H1 (cell line): ENCODE measurements at regions not wholly inside any gene's neighbourhood (a gene's known extent, or its start where the extent isn't known, plus 50 kb on each side); places are given as distances from the start of the nearest gene placed in this dataset.

Experiments
- ASH2L ChIP-seq: fragments of 200-600, 300-600 bp; sonication (generic); IDR thresholded peaks from one replicate; pipeline ENCODE4 v1.7.1; 2017; ENCODE audit warnings: low read length
- BACH1 ChIP-seq: IDR thresholded peaks from 2 replicates; pipeline ENCODE4 v1.6.1; 2012; ENCODE audit warnings: low read length, improper control_type of control experiment
- BRCA1 ChIP-seq: IDR thresholded peaks from 2 replicates; pipeline ENCODE4 v1.6.1; 2012; ENCODE audit warnings: low read depth, low read length, improper control_type of control experiment
- CHD1 ChIP-seq: IDR thresholded peaks from 2 replicates; pipeline ENCODE4 v1.6.1; 2012; ENCODE audit warnings: low read depth, low read length, improper control_type of control experiment
- CREB1 ChIP-seq: IDR thresholded peaks from 2 replicates; pipeline ENCODE4 v1.6.1; 2012; ENCODE audit warnings: inconsistent platforms
- EZH2 ChIP-seq: fragments of 200-600 bp; sonication (generic); IDR thresholded peaks from 2 replicates; pipeline ENCODE4 v1.7.1; 2012; ENCODE audit warnings: low read depth, mild to moderate bottlenecking, moderate library complexity, low read length, inconsistent platforms; ENCODE audit not compliant: severe bottlenecking
- HDAC2 ChIP-seq, 2 experiments: fragments of 300-600 bp in 1 of 2; sonication (generic) in 1 of 2; IDR thresholded peaks; 2 replicates each; pipeline ENCODE4 v1.6.1; 2011 to 2012; ENCODE audit warnings: low read depth in 2 of 2, low read length in 2 of 2, mild to moderate bottlenecking in 2 of 2, moderate library complexity in 2 of 2, borderline replicate concordance in 1 of 2, inconsistent platforms in 1 of 2
- KDM1A ChIP-seq: fragments of 200-600, 300-600 bp; sonication (generic); IDR thresholded peaks from 2 replicates; pipeline ENCODE4 v1.7.1; 2016; ENCODE audit warnings: mild to moderate bottlenecking, low read length, borderline replicate concordance
- KDM5A ChIP-seq: fragments of 200-600 bp; IDR thresholded peaks from 2 replicates; pipeline ENCODE4 v1.7.1; 2012; ENCODE audit warnings: mild to moderate bottlenecking, low read length, inconsistent platforms, mixed read lengths
- NANOG ChIP-seq: IDR thresholded peaks from 2 replicates; pipeline ENCODE4 v1.6.1; 2011; ENCODE audit warnings: low read length, low read depth, mild to moderate bottlenecking, inconsistent platforms; ENCODE audit not compliant: insufficient read depth, poor library complexity, severe bottlenecking
- POLR2A ChIP-seq, 2 experiments: IDR thresholded peaks; 1 replicate in 1 of 2; 2 replicates in 1 of 2; pipeline ENCODE4 v1.6.1; 2011; ENCODE audit warnings: low read depth in 2 of 2, low read length in 2 of 2, mild to moderate bottlenecking in 2 of 2; ENCODE audit errors: control extremely low read depth in 1 of 2
- RAD21 ChIP-seq, 2 experiments: IDR thresholded peaks in 1 of 2; conservative IDR thresholded peaks in 1 of 2; 2 replicates each; pipeline ENCODE4 v1.6.1; 2011; ENCODE audit warnings: low read depth in 2 of 2, low read length in 2 of 2, improper control_type of control experiment in 1 of 2, inconsistent platforms in 1 of 2, mild to moderate bottlenecking in 1 of 2, moderate library complexity in 1 of 2
- RFX5 ChIP-seq: IDR thresholded peaks from 2 replicates; pipeline ENCODE4 v1.6.1; 2011; ENCODE audit warnings: low read depth, low read length, improper control_type of control experiment, borderline replicate concordance
- RNF2 ChIP-seq: fragments of 200-900, 300-1000 bp; sonication (generic); IDR thresholded peaks from 2 replicates; pipeline ENCODE4 v1.7.1; 2016; ENCODE audit warnings: borderline replicate concordance, low read depth, mild to moderate bottlenecking, antibody characterized with exemption, low read length; ENCODE audit not compliant: poor library complexity, severe bottlenecking; ENCODE audit errors: missing control alignments
- RXRA ChIP-seq: IDR thresholded peaks from 2 replicates; pipeline ENCODE4 v1.6.1; 2011; ENCODE audit warnings: low read depth, mild to moderate bottlenecking, low read length, moderate library complexity; ENCODE audit not compliant: insufficient read depth
- SAP30 ChIP-seq: fragments of 300-600 bp; sonication (generic); IDR thresholded peaks from 2 replicates; pipeline ENCODE4 v1.7.1; 2012; ENCODE audit warnings: low read length, moderate library complexity, mild to moderate bottlenecking, inconsistent platforms; ENCODE audit not compliant: insufficient read depth, insufficient replicate concordance
- SIN3A ChIP-seq, 2 experiments: IDR thresholded peaks in 1 of 2; conservative IDR thresholded peaks in 1 of 2; 2 replicates each; pipeline ENCODE4 v1.6.1; 2011 to 2012; ENCODE audit warnings: low read length in 2 of 2, improper control_type of control experiment in 1 of 2, low read depth in 1 of 2, mild to moderate bottlenecking in 1 of 2
- SIRT6 ChIP-seq: IDR thresholded peaks from one replicate; pipeline ENCODE4 v1.7.1; 2012; ENCODE audit warnings: low read length, inconsistent platforms
- SIX5 ChIP-seq: IDR thresholded peaks from 2 replicates; pipeline ENCODE4 v1.6.1; 2011; ENCODE audit warnings: mild to moderate bottlenecking, low read depth, low read length
- SP4 ChIP-seq: IDR thresholded peaks from 2 replicates; pipeline ENCODE4 v1.6.1; 2012; ENCODE audit warnings: low read length, inconsistent platforms
- TAF1 ChIP-seq: IDR thresholded peaks from 2 replicates; pipeline ENCODE4 v1.6.1; 2011; ENCODE audit warnings: mild to moderate bottlenecking, low read depth, low read length
- TAF7 ChIP-seq: optimal IDR thresholded peaks from 2 replicates; pipeline ENCODE3; 2011; ENCODE audit warnings: low read depth, mild to moderate bottlenecking, inconsistent platforms, low read length, moderate library complexity, borderline replicate concordance
- TCF12 ChIP-seq: IDR thresholded peaks from 2 replicates; pipeline ENCODE4 v1.6.1; 2011; ENCODE audit warnings: low read depth, mild to moderate bottlenecking, low read length
- TEAD4 ChIP-seq: IDR thresholded peaks from 2 replicates; pipeline ENCODE4 v1.6.1; 2012; ENCODE audit warnings: low read depth, low read length, inconsistent platforms, mixed read lengths

GRCh38 chr6:21664314-21665109, 71.0 kb downstream of the SOX4 start (continued):
- no peak for TF ChIP-seq SIN3A (conservative IDR thresholded peaks at IDR 0.05 in 1 of 2, IDR thresholded peaks at IDR 0.05 in 1 of 2; ENCODE audit: low read depth in 1 of 2, low read length in 2 of 2)
- TF ChIP-seq BACH1, result peak; percentile 11; the same call in 1 of the 2 replicates
- peak; percentile 24 for TF ChIP-seq ASH2L
- TF ChIP-seq KDM1A, result no peak
- TF ChIP-seq SAP30, result no peak
- no peak for TF ChIP-seq BRCA1
- TF ChIP-seq RFX5, result no peak
- peak; percentile 40 for TF ChIP-seq EZH2
- TF ChIP-seq TEAD4, result peak; percentile 97
- no peak for TF ChIP-seq SIX5
- TF ChIP-seq TAF1, result peak; percentile 72
- TF ChIP-seq SP4, result peak; percentile 37; the same call in 1 of the 2 replicates
- TF ChIP-seq HDAC2 (IDR thresholded peaks at IDR 0.05; ENCODE audit: borderline replicate concordance in 1 of 2, low read depth in 2 of 2, low read length in 2 of 2), result 0 out of 4 replicates have a peak, but pooled peaks have one; percentile 11 to 15
- TF ChIP-seq KDM5A, result no peak
- TF ChIP-seq RNF2, result no peak
- no peak for TF ChIP-seq TCF12
- no peak for TF ChIP-seq NANOG
- TF ChIP-seq RAD21 (IDR thresholded peaks at IDR 0.05 in 1 of 2, conservative IDR thresholded peaks at IDR 0.05 in 1 of 2; ENCODE audit: low read depth in 2 of 2, low read length in 2 of 2), result peak in 1 of 2 experiments; percentile 8; a peak in 1 of 4 replicates
- TF ChIP-seq RXRA, result no peak
- TF ChIP-seq SIRT6, result no peak
- no peak for TF ChIP-seq CHD1
- TF ChIP-seq CREB1, result 0 out of 2 replicates have a peak, but pooled peaks have one; percentile 13
- no peak for TF ChIP-seq TAF7
- TF ChIP-seq POLR2A (IDR thresholded peaks at IDR 0.05; ENCODE audit: control extremely low read depth in 1 of 2, low read depth in 2 of 2, low read length in 2 of 2), result peak; percentile 7 to 73
